Cardiac fibroblast (primary cell): ENCODE measurements at regions not wholly inside any gene's neighbourhood (a gene's known extent, or its start where the extent isn't known, plus 50 kb on each side); places are given as distances from the start of the nearest gene placed in this dataset.

Source experiments
- DNase-seq, 2 donors: peaks; one replicate each; pipeline versions ENCODE4 v3.0.0 to v3.0.0-alpha.2; 2010; ENCODE audit warnings: low read depth in 2 of 2
- H3K4me3 ChIP-seq, 2 donors: replicated peaks in 1 of 2; 1 replicate in 1 of 2; 2 replicates in 1 of 2; pipeline ENCODE4 v1.5.1; 2011; ENCODE audit warnings: low read depth in 2 of 2, low read length in 2 of 2, mild to moderate bottlenecking in 2 of 2, moderate library complexity in 1 of 2
- TF ChIP-seq, protein P1 (sequence below): IDR thresholded peaks from one replicate; pipeline ENCODE4 v1.5.1; 2011; ENCODE audit warnings: low read depth, mild to moderate bottlenecking, low read length, inconsistent platforms

DNA sequence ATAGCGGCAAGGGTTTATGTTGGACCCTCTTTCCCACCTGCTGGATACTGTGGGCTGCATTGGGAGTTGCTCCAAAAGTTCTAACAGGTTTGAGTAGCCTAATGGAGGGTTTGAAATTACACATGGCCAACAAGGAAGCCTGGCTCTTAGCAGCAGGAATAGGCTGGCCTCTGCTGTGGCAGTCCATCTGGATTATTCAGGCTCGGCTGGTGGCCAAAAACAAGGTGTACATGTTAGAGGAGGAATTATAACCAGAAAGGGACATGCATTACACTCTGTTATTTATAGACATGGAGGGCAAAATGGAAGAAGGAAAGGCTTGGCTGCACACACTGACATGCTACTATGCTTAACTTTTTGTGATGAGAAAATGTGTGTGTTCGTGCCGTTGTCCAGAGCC, 61.1 kb upstream of the NRXN1 start:
- no peak for DNase-seq
- TF ChIP-seq, protein P1, sequence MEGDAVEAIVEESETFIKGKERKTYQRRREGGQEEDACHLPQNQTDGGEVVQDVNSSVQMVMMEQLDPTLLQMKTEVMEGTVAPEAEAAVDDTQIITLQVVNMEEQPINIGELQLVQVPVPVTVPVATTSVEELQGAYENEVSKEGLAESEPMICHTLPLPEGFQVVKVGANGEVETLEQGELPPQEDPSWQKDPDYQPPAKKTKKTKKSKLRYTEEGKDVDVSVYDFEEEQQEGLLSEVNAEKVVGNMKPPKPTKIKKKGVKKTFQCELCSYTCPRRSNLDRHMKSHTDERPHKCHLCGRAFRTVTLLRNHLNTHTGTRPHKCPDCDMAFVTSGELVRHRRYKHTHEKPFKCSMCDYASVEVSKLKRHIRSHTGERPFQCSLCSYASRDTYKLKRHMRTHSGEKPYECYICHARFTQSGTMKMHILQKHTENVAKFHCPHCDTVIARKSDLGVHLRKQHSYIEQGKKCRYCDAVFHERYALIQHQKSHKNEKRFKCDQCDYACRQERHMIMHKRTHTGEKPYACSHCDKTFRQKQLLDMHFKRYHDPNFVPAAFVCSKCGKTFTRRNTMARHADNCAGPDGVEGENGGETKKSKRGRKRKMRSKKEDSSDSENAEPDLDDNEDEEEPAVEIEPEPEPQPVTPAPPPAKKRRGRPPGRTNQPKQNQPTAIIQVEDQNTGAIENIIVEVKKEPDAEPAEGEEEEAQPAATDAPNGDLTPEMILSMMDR = no peak
- H3K4me3 ChIP-seq = no peak overlapping the region

DNA sequence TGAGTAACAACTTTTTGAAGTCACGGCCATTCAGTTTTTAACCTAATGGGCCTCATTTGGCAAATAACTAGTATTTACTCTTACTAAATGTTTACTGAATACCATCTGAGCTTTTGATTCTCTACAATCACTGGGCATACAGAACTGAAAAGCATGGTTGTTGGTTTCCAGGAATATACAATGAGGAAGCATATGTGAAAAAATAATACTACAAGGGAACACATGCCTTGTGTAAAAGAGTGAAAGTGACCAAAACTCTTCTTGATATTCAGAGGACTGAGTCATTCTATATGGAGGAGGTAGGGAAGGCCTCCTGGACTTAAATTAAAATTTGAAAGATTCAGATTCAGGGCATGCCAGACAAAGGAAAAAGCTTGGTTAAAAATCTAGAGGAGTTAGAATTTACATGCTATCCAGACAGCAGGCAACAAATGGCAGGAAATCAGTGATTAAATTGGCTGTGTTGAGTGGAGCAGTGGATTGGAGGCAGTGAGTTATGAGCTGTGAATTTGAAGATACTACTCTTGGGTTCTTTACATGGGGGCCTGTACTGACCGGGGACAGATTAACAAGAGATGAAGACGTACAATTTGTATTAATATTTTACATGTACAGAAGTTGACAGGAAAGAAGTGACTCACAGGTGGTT, 53.6 kb upstream of the NRXN1 start:
- TF ChIP-seq, protein P1 = no peak
- H3K4me3 ChIP-seq = no peak overlapping the region
- no peak for DNase-seq

DNA sequence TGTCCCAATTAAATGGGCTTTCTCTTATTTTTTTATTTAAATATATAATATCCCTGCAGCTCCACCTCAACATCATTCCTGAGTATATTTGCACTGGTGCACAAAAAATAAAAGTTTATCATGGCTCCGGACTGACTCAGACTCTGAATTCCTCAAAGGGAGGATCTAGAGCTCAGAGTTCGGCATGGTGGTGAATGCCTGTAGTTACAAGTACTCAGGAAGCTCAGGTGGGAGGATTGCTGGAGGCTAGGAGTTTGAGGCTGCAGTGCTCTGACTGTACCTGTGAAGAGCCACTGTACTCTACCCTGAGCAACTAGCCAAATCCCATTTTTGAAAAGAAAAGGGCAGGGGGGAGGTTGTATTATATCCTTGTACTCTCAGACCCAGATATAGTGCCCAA, 52.8 kb upstream of the NRXN1 start:
- DNase-seq = no peak
- H3K4me3 ChIP-seq = no peak overlapping the region
- TF ChIP-seq, protein P1 = no peak
